Hepatocyte (in vitro differentiated cells): ENCODE measurements at regions not wholly inside any gene's neighbourhood (a gene's known extent, or its start where the extent isn't known, plus 50 kb on each side); places are given as distances from the start of the nearest gene placed in this dataset.
"Not testable (repeated sequence)": the region's sequence is repeated elsewhere in the genome, so short reads cannot be mapped to it uniquely, and the experiment has no call there.

Source experiments
- DNase-seq: peaks from one replicate; pipeline ENCODE4 v3.0.0-alpha.2; 2016; ENCODE audit warnings: low spot score
- H2AFZ ChIP-seq: fragments of 200-600 bp; sonication (generic); 2 replicates; pipeline ENCODE4 v1.6.0; 2016; ENCODE audit warnings: antibody characterized with exemption, mild to moderate bottlenecking
- H3K27ac ChIP-seq: fragments of 200-600 bp; sonication (generic); 2 replicates; pipeline ENCODE4 v1.5.1; 2016; ENCODE audit warnings: mild to moderate bottlenecking
- H3K27me3 ChIP-seq: fragments of 200-600 bp; sonication (generic); 2 replicates; pipeline ENCODE4 v1.6.1; 2016
- H3K36me3 ChIP-seq: fragments of 200-600 bp; sonication (generic); replicated peaks from 2 replicates; pipeline ENCODE4 v1.5.1; 2016; ENCODE audit warnings: low read depth; ENCODE audit not compliant: insufficient read depth
- H3K4me1 ChIP-seq: fragments of 200-600 bp; sonication (generic); 2 replicates; pipeline ENCODE4 v1.5.1; 2016; ENCODE audit warnings: mild to moderate bottlenecking, moderate library complexity; ENCODE audit not compliant: insufficient read depth
- H3K4me2 ChIP-seq: fragments of 200-600 bp; sonication (generic); 2 replicates; pipeline ENCODE4 v1.6.0; 2016
- H3K4me3 ChIP-seq: fragments of 200-600 bp; sonication (generic); 2 replicates; pipeline ENCODE4 v1.5.1; 2016; ENCODE audit warnings: mild to moderate bottlenecking
- H3K79me2 ChIP-seq: fragments of 200-600 bp; sonication (generic); 2 replicates; pipeline ENCODE4 v1.6.0; 2017; ENCODE audit warnings: mild to moderate bottlenecking
- H3K9me2 ChIP-seq: fragments of 200-600 bp; sonication (generic); replicated peaks from 2 replicates; pipeline ENCODE4 v1.6.0; 2017; ENCODE audit warnings: mild to moderate bottlenecking; ENCODE audit not compliant: insufficient read depth
- H3K9me3 ChIP-seq: fragments of 200-600 bp; sonication (generic); 2 replicates; pipeline ENCODE4 v1.5.1; 2016; ENCODE audit warnings: low read depth, mild to moderate bottlenecking
- H4K20me1 ChIP-seq: fragments of 200-600 bp; sonication (generic); 2 replicates; pipeline ENCODE4 v1.6.0; 2016; ENCODE audit warnings: mild to moderate bottlenecking; ENCODE audit not compliant: insufficient read depth, poor library complexity, severe bottlenecking
- EZH2 ChIP-seq: fragments of 200-600 bp; sonication (generic); IDR thresholded peaks from 2 replicates; pipeline ENCODE4 v1.6.1; 2016; ENCODE audit warnings: antibody characterized with exemption, mild to moderate bottlenecking, borderline replicate concordance
- EZH2phosphoT487 ChIP-seq: fragments of 200-600 bp; sonication (generic); IDR thresholded peaks from one replicate; pipeline ENCODE4 v1.6.1; 2018; ENCODE audit warnings: antibody characterized with exemption, mild to moderate bottlenecking, low read depth, moderate library complexity; ENCODE audit not compliant: unreplicated experiment, severe bottlenecking
- WGBS: methylation state at CpG from one replicate; pipeline ENCODE4 v1.1.6; 2016; ENCODE audit warnings: low lambda C conversion rate; ENCODE audit errors: missing lambda C conversion rate; 5-methylcytosine and 5-hydroxymethylcytosine counted together
- TF ChIP-seq, protein P1 (sequence below): fragments of 200-600 bp; sonication (generic); IDR thresholded peaks from 2 replicates; pipeline ENCODE4 v1.5.1; 2016; ENCODE audit warnings: antibody characterized with exemption, mild to moderate bottlenecking; ENCODE audit not compliant: poor library complexity

DNA sequence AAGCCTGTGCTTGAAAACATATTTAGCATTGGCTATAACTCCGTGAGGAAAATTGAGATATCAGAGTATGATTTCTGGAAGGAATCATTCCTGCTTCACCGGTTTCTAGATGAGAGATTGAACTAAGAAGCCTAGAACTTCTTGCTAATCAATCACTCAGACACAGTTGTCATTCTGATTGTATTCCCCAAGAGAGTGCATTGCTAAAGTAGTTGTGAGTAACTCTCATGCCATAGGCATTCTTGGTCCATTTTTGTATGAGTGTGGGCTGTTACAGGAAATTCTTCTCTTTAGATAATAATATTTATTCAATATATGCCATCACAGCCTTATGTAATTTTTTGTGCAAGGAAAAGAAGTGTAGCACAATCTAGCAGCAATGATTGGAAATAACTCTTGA lies 893.3 kb upstream of the MDGA2 start:
- WGBS, result 44% methylated on average over 2 of the region's 2 CpGs
- TF ChIP-seq EZH2 (no peak), EZH2phosphoT487 (no peak)
- TF ChIP-seq, protein P1, sequence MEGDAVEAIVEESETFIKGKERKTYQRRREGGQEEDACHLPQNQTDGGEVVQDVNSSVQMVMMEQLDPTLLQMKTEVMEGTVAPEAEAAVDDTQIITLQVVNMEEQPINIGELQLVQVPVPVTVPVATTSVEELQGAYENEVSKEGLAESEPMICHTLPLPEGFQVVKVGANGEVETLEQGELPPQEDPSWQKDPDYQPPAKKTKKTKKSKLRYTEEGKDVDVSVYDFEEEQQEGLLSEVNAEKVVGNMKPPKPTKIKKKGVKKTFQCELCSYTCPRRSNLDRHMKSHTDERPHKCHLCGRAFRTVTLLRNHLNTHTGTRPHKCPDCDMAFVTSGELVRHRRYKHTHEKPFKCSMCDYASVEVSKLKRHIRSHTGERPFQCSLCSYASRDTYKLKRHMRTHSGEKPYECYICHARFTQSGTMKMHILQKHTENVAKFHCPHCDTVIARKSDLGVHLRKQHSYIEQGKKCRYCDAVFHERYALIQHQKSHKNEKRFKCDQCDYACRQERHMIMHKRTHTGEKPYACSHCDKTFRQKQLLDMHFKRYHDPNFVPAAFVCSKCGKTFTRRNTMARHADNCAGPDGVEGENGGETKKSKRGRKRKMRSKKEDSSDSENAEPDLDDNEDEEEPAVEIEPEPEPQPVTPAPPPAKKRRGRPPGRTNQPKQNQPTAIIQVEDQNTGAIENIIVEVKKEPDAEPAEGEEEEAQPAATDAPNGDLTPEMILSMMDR, result no peak

DNA sequence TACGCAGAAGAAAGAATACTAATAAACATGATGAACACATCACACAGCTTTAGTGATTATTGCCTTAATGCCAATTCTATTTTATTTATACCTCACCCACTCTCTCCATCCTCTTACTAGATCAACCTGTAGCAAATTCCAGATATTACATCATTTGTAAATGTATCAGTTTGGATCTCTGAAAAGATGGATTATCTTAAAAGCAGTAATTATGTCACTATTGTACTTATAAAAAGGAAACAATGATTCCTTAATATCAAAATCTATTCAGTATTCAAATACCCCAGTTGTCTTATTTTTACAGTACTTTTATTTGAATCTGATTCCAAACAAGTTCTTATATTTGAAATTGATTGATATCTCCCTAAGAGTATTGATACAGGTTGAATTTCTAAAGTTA lies 892.8 kb upstream of the MDGA2 start:
- WGBS, result 84% methylated on average over 1 of the region's 1 CpG
- no peaks in the 10 kb centered on the region for H3K27me3 ChIP-seq
- no peaks in the 10 kb centered on the region for H3K9me2 ChIP-seq
- H3K79me2 ChIP-seq, result no peaks in the 10 kb centered on the region
- no peak overlapping the region for H2AFZ ChIP-seq
- H3K4me2 ChIP-seq, result no peak overlapping the region
- H3K36me3 ChIP-seq, result no peaks in the 10 kb centered on the region
- TF ChIP-seq, protein P1, result no peak
- TF ChIP-seq EZH2 (no peak), EZH2phosphoT487 (no peak)
- H3K9me3 ChIP-seq, result no peaks in the 10 kb centered on the region
- H3K27ac ChIP-seq, result no peak overlapping the region
- no peaks in the 10 kb centered on the region for H3K4me1 ChIP-seq
- no peak overlapping the region for H3K4me3 ChIP-seq
- H4K20me1 ChIP-seq, result no peaks in the 10 kb centered on the region
- DNase-seq, result no peak

More for the DNA sequence above, 893.3 kb upstream of the MDGA2 start:
- Histone ChIP-seq H3K27me3 (no peaks in the 10 kb centered on the region), H3K4me1 (no peaks in the 10 kb centered on the region), H3K36me3 (no peaks in the 10 kb centered on the region), H3K4me3 (no peak overlapping the region), H3K9me3 (no peaks in the 10 kb centered on the region), H3K4me2 (no peak overlapping the region), H3K27ac (no peak overlapping the region), H3K79me2 (no peaks in the 10 kb centered on the region), H2AFZ (no peak overlapping the region), H4K20me1 (no peaks in the 10 kb centered on the region), H3K9me2 (no peaks in the 10 kb centered on the region)
- no peak for DNase-seq

- no peak overlapping the region for H2AFZ ChIP-seq
- no peaks in the 10 kb centered on the region for H3K9me2 ChIP-seq
- peak; percentile 77 for DNase-seq
- 58% methylated on average over 3 of the region's 3 CpGs for WGBS
- H3K4me1 ChIP-seq, result peaks cover 6% of the 10 kb centered on the region
- no peaks in the 10 kb centered on the region for H4K20me1 ChIP-seq
- H3K27ac ChIP-seq, result peak overlapping the region; percentile 93
- TF ChIP-seq EZH2 (no peak), EZH2phosphoT487 (no peak)
- TF ChIP-seq, protein P1, result no peak
- H3K36me3 ChIP-seq, result no peaks in the 10 kb centered on the region
- H3K4me2 ChIP-seq, result no peak overlapping the region
- H3K27me3 ChIP-seq, result no peaks in the 10 kb centered on the region
- H3K79me2 ChIP-seq, result no peaks in the 10 kb centered on the region
- H3K9me3 ChIP-seq, result no peaks in the 10 kb centered on the region
- H3K4me3 ChIP-seq, result no peak overlapping the region
Measured at GRCh38 chr14:48563489-48563888, 888.1 kb upstream of the MDGA2 start.

DNA sequence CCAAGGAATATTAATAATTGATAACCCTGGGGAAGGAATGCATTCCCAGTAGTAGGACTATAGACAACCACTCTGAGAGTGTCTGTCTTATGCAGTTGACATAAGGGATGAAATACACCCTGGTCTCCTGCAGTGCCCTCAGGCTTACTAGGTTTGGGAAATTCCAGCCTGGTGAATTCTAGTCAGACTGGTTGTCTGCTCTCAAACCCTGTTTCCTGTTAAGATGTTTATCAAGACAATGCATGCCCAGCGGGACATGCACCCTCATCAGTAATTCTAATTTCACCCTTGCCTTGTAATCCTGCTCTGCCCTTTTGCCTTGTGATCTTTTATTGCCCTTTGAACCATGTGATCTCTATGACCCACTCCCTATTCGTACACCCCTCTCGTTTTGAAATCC lies 886.0 kb upstream of the MDGA2 start:
- not testable (repeated sequence) for H2AFZ ChIP-seq, H4K20me1 ChIP-seq, H3K4me2 ChIP-seq, H3K9me3 ChIP-seq, H3K4me3 ChIP-seq, H3K4me1 ChIP-seq, H3K79me2 ChIP-seq, DNase-seq, H3K9me2 ChIP-seq, H3K36me3 ChIP-seq, H3K27me3 ChIP-seq
- H3K27ac ChIP-seq, result peak overlapping the region; percentile 93
- WGBS, result 35% methylated on average over 3 of the region's 3 CpGs
